ENCODE measurements at regions not wholly inside any gene's neighbourhood (a gene's known extent, or its start where the extent isn't known, plus 50 kb on each side); places are given as distances from the start of the nearest gene placed in this dataset.

DNA sequence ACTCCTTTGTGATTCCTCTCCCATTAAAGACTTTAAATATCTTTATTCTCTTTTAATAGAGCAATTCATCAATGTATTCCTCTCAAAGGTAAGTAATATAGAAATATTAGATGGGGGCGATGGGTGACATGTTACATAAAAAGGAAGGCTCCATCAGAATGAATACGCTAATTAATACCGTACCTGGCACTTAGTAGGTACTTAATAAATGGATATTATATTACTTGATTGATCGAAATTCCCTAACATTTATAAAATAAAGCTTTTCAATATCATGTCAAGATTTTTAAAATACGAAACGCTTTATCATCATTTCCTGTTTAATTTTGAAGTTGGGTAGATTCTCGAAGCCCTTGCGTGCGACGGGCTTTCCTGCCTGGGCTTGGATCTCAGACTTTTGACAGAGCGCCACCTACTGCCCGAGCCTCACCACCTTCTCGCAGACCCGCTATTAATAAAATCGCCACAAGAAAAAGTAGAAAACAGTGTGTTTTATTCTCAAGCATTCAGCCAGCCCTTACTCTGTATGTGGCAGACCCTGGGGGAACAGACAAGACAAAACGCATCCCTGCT is 99.4 kb downstream of the C5orf15 start:
- Histone ChIP-seq H3K27me3 (replicated peaks in 1 of 2; ENCODE audit: control insufficient read depth in 2 of 2, extremely low read depth in 1 of 2, insufficient read depth in 2 of 2, low read length in 1 of 2) (peaks cover 0 to 36% of the 10 kb centered on the region in 2 experiments), H3K4me1 (ENCODE audit: control insufficient read depth in 1 of 2, extremely low read depth in 1 of 2, insufficient read depth in 2 of 2, low read length in 2 of 2) (peaks cover 0 to 3% of the 10 kb centered on the region in 2 experiments), H3K4me3 (ENCODE audit: control insufficient read depth in 1 of 2, extremely low read depth in 1 of 2, low read length in 1 of 2) (no peak overlapping the region), H3K27ac (ENCODE audit: low read length) (no peak overlapping the region), H3K9me3 (no peaks in the 10 kb centered on the region), H3K36me3 (ENCODE audit: control insufficient read depth in 2 of 2, extremely low read depth in 1 of 2, insufficient read depth in 1 of 2, low read length in 1 of 2) (no peaks in the 10 kb centered on the region)
- Mint-ChIP-seq H3K27me3 (peaks cover 3 to 23% of the 10 kb centered on the region in 2 donors), H3K4me3 (no peak overlapping the region), H3K27ac (peak overlapping the region in 1 of 2 donors; percentile 66), H3K4me1 (peaks cover 0 to 7% (median 6%) of the 10 kb centered on the region in 3 donors), H3K9me3 (no peaks in the 10 kb centered on the region), H3K36me3 (no peaks in the 10 kb centered on the region)
- POLR2A ChIA-PET, result interaction anchor here in 1 of 2 donors (1.0 kb wide), 1 partner anchor 20 kb away, joined by 3 read pairs; no protein-coding TSS in a partner anchor
- WGBS (ENCODE audit: insufficient coverage), result 0% methylated on average over 5 of the region's 16 CpGs
- CTCF ChIA-PET, result interaction anchor here (1.0 to 2.4 kb wide), 6 partner anchors 8 to 445 kb away, joined by 3 to 7 read pairs (median 4); no protein-coding TSS in a partner anchor
- ATAC-seq (replicated peaks in 1 of 4), result peak; percentile 73 to 79 (median 75)
- peak; percentile 27 to 84 (median 63) for DNase-seq

DNA sequence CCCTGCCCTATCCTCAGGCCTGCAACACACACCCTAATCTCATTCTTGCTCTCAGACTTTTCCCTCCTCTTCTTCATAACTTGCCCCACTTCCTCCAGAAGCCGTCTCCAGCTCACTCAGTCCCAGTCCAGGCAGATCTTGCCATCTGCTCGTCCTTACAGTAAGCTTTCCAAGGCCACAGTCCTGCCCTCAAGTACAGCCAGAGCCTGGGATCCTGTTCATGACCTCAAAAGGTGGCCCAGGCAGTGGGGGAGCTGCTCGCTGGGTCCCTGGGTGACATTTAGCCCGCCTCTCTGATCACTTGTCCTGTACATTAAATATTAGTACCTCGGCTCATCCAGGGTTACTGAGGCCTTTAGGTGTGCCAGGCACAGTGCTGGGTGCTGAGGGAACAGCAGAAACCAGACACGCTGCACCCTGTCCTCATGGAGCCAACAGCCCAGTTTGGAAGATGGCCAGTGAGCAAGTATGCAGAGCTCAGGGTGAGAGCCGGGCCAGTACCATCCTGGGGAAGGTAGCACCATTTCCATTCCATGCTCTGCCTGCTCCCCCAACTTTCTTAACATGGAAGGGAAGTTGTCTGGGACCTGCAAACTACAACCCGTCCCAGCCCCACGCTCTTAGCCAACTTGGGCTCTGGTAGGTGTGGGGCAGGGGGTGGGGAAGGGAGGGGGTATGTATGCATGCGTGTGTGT is 100.4 kb downstream of the C5orf15 start:
- H3K36me3 ChIP-seq (ENCODE audit: control insufficient read depth in 2 of 2, extremely low read depth in 1 of 2, insufficient read depth in 1 of 2, low read length in 1 of 2), result no peaks in the 10 kb centered on the region
- H3K9me3 ChIP-seq, result no peaks in the 10 kb centered on the region
- peaks cover 0 to 33% of the 10 kb centered on the region in 2 experiments for H3K27me3 ChIP-seq (replicated peaks in 1 of 2; ENCODE audit: control insufficient read depth in 2 of 2, extremely low read depth in 1 of 2, insufficient read depth in 2 of 2, low read length in 1 of 2)
- H3K4me3 ChIP-seq (ENCODE audit: control insufficient read depth in 1 of 2, extremely low read depth in 1 of 2, low read length in 1 of 2), result no peak overlapping the region
- H3K4me1 ChIP-seq (ENCODE audit: control insufficient read depth in 1 of 2, extremely low read depth in 1 of 2, insufficient read depth in 2 of 2, low read length in 2 of 2), result peaks cover 0 to 3% of the 10 kb centered on the region in 2 experiments
- Mint-ChIP-seq H3K27me3 (peaks cover 3 to 22% of the 10 kb centered on the region in 2 donors), H3K36me3 (no peaks in the 10 kb centered on the region), H3K9me3 (no peaks in the 10 kb centered on the region), H3K4me1 (peaks cover 0 to 7% (median 6%) of the 10 kb centered on the region in 3 donors), H3K4me3 (no peak overlapping the region), H3K27ac (no peak overlapping the region)
- POLR2A ChIA-PET, result no interaction called here
- H3K27ac ChIP-seq (ENCODE audit: low read length), result no peak overlapping the region
- no peak for DNase-seq
- ATAC-seq (replicated peaks in 1 of 4), result no peak
- WGBS (ENCODE audit: insufficient coverage), result 80% methylated on average over 5 of the region's 10 CpGs
- CTCF ChIA-PET, result interaction anchor here (1.0 kb wide), 2 partner anchors 12 to 313 kb away, joined by 3 read pairs; no protein-coding TSS in a partner anchor

DNA sequence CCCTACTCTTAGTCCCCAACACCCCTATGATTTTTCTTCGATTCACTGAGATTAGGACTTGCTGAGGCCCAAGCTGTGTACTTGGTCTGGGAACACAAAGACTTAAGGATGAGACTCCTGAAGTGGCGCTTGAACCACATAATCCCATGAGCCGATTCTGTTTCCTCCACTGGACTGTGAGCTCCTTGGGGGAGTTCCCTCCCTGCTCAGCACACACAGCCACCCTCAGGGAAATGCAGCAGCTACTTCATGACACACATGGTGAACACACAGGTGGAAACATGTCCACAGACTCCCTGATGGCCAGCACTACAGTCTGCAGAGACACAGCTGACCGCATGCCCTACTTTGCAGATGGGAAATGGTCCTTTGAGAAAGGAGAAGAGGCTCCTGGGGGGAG is 101.1 kb downstream of the C5orf15 start:
- Histone ChIP-seq H3K4me3 (ENCODE audit: control insufficient read depth in 1 of 2, extremely low read depth in 1 of 2, low read length in 1 of 2) (no peak overlapping the region), H3K4me1 (ENCODE audit: control insufficient read depth in 1 of 2, extremely low read depth in 1 of 2, insufficient read depth in 2 of 2, low read length in 2 of 2) (peaks cover 0 to 3% of the 10 kb centered on the region in 2 experiments), H3K27ac (ENCODE audit: low read length) (no peak overlapping the region), H3K36me3 (ENCODE audit: control insufficient read depth in 2 of 2, extremely low read depth in 1 of 2, insufficient read depth in 1 of 2, low read length in 1 of 2) (no peaks in the 10 kb centered on the region), H3K9me3 (no peaks in the 10 kb centered on the region), H3K27me3 (replicated peaks in 1 of 2; ENCODE audit: control insufficient read depth in 2 of 2, extremely low read depth in 1 of 2, insufficient read depth in 2 of 2, low read length in 1 of 2) (peaks cover 0 to 33% of the 10 kb centered on the region in 2 experiments)
- ATAC-seq (replicated peaks in 1 of 4) (no peak), DNase-seq (no peak)
- Mint-ChIP-seq H3K9me3 (no peaks in the 10 kb centered on the region), H3K36me3 (no peaks in the 10 kb centered on the region), H3K4me1 (peaks cover 0 to 7% (median 6%) of the 10 kb centered on the region in 3 donors), H3K4me3 (no peak overlapping the region), H3K27me3 (peaks cover 3 to 16% of the 10 kb centered on the region in 2 donors), H3K27ac (no peak overlapping the region)
- POLR2A ChIA-PET, result no interaction called here
- CTCF ChIA-PET, result interaction anchor here in 1 of 2 donors (1.0 kb wide), 1 partner anchor 313 kb away, joined by 3 read pairs; no protein-coding TSS in a partner anchor
- 100% methylated on average over 2 of the region's 4 CpGs for WGBS (ENCODE audit: insufficient coverage)

DNA sequence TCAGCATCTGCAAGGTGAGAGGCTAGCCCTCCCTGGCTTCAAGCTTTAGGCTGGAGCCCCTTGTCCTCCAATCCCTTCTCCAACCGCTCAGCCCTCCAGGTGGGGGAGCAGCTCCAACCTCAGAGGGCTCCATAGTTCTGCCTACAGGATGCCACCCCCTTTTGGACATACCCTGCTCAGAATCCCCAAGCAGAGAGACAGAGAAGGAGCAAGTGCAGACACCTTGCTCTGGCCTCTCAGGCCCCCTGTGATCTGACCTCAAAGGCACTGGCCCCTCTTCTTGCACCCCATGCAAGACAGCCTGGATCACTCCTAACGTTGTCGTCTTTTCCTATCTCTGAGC is 101.6 kb downstream of the C5orf15 start:
- DNase-seq, result no peak
- CTCF ChIA-PET, result no interaction called here
- 83% methylated on average over 3 of the region's 3 CpGs for WGBS (ENCODE audit: insufficient coverage)

DNA sequence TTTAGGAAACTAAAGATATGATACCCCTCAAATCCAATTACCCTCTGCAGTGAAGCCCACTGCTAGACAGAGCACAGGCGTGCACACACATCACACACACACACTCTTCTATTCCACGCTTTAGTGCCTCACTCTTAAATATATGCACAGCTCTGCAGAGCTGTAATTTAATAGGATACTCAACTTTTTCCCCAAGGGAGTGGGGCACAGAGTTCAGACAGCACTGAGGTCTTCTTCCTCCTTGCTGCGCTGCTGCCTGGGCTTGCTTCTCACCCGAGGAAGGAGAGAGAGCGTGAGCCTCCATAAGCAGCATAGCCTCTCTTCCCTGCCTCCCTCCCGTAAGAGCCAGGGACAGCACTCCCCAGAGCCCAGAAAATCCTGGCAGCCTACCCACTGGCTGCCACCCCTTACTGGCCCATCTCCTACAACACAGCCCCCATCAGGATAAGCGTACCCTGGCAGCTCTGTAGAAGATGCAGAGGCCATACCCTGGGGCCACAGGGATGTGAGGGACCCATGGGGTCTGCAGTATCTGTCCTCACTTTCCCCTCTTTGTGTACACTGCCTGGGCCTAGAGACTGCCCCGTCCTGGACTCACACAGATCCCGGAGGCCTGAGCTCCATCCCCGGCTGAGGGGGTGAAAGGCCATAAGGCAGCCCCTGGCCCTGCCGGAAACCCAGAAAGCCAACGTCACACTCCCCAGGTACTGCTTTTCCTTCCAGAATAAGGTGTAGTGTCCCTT is 102.1 kb downstream of the C5orf15 start:
- Histone ChIP-seq H3K4me3 (ENCODE audit: control insufficient read depth in 1 of 2, extremely low read depth in 1 of 2, low read length in 1 of 2) (no peak overlapping the region), H3K27me3 (replicated peaks in 1 of 2; ENCODE audit: control insufficient read depth in 2 of 2, extremely low read depth in 1 of 2, insufficient read depth in 2 of 2, low read length in 1 of 2) (peaks cover 0 to 33% of the 10 kb centered on the region in 2 experiments), H3K27ac (ENCODE audit: low read length) (no peak overlapping the region), H3K36me3 (ENCODE audit: control insufficient read depth in 2 of 2, extremely low read depth in 1 of 2, insufficient read depth in 1 of 2, low read length in 1 of 2) (no peaks in the 10 kb centered on the region), H3K9me3 (no peaks in the 10 kb centered on the region), H3K4me1 (ENCODE audit: control insufficient read depth in 1 of 2, extremely low read depth in 1 of 2, insufficient read depth in 2 of 2, low read length in 2 of 2) (peaks cover 0 to 3% of the 10 kb centered on the region in 2 experiments)
- no peak for ATAC-seq (replicated peaks in 1 of 4)
- ChIA-PET CTCF (no interaction called here), POLR2A (no interaction called here)
- Mint-ChIP-seq H3K4me1 (peaks cover 0 to 11% (median 9%) of the 10 kb centered on the region in 3 donors), H3K9me3 (no peaks in the 10 kb centered on the region), H3K27ac (no peak overlapping the region), H3K36me3 (no peaks in the 10 kb centered on the region), H3K4me3 (no peak overlapping the region), H3K27me3 (peaks cover 3 to 18% of the 10 kb centered on the region in 2 donors)
- no peak for DNase-seq
- WGBS (ENCODE audit: insufficient coverage), result 86% methylated on average over 7 of the region's 12 CpGs

More for the DNA sequence above, 101.6 kb downstream of the C5orf15 start:
- Mint-ChIP-seq H3K27ac (no peak overlapping the region), H3K36me3 (no peaks in the 10 kb centered on the region), H3K27me3 (peaks cover 3 to 14% of the 10 kb centered on the region in 2 donors), H3K9me3 (no peaks in the 10 kb centered on the region), H3K4me3 (no peak overlapping the region), H3K4me1 (peaks cover 0 to 7% (median 6%) of the 10 kb centered on the region in 3 donors)
- ATAC-seq (replicated peaks in 1 of 4), result no peak
- peaks cover 0 to 3% of the 10 kb centered on the region in 2 experiments for H3K4me1 ChIP-seq (ENCODE audit: control insufficient read depth in 1 of 2, extremely low read depth in 1 of 2, insufficient read depth in 2 of 2, low read length in 2 of 2)
- no peak overlapping the region for H3K4me3 ChIP-seq (ENCODE audit: control insufficient read depth in 1 of 2, extremely low read depth in 1 of 2, low read length in 1 of 2)
- no peaks in the 10 kb centered on the region for H3K36me3 ChIP-seq (ENCODE audit: control insufficient read depth in 2 of 2, extremely low read depth in 1 of 2, insufficient read depth in 1 of 2, low read length in 1 of 2)
- no peak overlapping the region for H3K27ac ChIP-seq (ENCODE audit: low read length)
- no peaks in the 10 kb centered on the region for H3K9me3 ChIP-seq
- H3K27me3 ChIP-seq (replicated peaks in 1 of 2; ENCODE audit: control insufficient read depth in 2 of 2, extremely low read depth in 1 of 2, insufficient read depth in 2 of 2, low read length in 1 of 2), result peaks cover 0 to 33% of the 10 kb centered on the region in 2 experiments
- POLR2A ChIA-PET, result no interaction called here

DNA sequence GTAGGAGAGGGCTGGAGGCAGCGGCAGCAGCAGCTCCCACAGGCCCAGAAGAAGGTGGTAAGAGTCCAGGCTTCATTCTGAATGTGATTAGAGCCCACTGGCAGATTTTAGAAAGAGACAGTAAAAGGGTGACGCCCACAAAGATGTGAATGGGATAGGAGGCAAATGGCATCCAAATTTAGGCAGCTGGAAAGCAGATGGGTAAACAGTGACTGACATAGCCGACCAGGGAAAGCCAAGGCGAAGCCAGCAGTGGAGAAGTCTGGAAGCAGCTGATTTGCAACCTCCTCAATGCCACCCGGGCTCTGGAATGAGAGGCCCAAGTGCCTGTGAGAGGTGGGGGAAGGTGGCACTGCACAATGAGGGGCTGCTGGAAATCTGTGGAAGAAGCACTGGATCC is 103.3 kb downstream of the C5orf15 start:
- peaks cover 3 to 16% (median 14%) of the 10 kb centered on the region in 3 donors for H3K4me1 Mint-ChIP-seq
- Histone ChIP-seq H3K4me3 (ENCODE audit: control insufficient read depth in 1 of 2, extremely low read depth in 1 of 2, low read length in 1 of 2) (no peak overlapping the region), H3K27ac (ENCODE audit: low read length) (no peak overlapping the region), H3K4me1 (ENCODE audit: control insufficient read depth in 1 of 2, extremely low read depth in 1 of 2, insufficient read depth in 2 of 2, low read length in 2 of 2) (peaks cover 0 to 3% of the 10 kb centered on the region in 2 experiments), H3K27me3 (replicated peaks in 1 of 2; ENCODE audit: control insufficient read depth in 2 of 2, extremely low read depth in 1 of 2, insufficient read depth in 2 of 2, low read length in 1 of 2) (peaks cover 0 to 28% of the 10 kb centered on the region in 2 experiments), H3K36me3 (ENCODE audit: control insufficient read depth in 2 of 2, extremely low read depth in 1 of 2, insufficient read depth in 1 of 2, low read length in 1 of 2) (no peaks in the 10 kb centered on the region), H3K9me3 (no peaks in the 10 kb centered on the region)
- H3K27ac Mint-ChIP-seq, result peak overlapping the region in 1 of 2 donors; percentile 39
- POLR2A ChIA-PET, result no interaction called here
- DNase-seq, result no peak
- no peaks in the 10 kb centered on the region for H3K9me3 Mint-ChIP-seq
- CTCF ChIA-PET, result no interaction called here
- no peaks in the 10 kb centered on the region for H3K36me3 Mint-ChIP-seq
- WGBS (ENCODE audit: insufficient coverage), result 70% methylated on average over 4 of the region's 5 CpGs
- no peak for ATAC-seq (replicated peaks in 1 of 4)
- H3K4me3 Mint-ChIP-seq, result no peak overlapping the region
- peaks cover 0 to 16% of the 10 kb centered on the region in 2 donors for H3K27me3 Mint-ChIP-seq

Data from T-cell (primary cell).